ENCODE measurements at regions not wholly inside any gene's neighbourhood (a gene's known extent, or its start where the extent isn't known, plus 50 kb on each side); places are given as distances from the start of the nearest gene placed in this dataset.

DNA sequence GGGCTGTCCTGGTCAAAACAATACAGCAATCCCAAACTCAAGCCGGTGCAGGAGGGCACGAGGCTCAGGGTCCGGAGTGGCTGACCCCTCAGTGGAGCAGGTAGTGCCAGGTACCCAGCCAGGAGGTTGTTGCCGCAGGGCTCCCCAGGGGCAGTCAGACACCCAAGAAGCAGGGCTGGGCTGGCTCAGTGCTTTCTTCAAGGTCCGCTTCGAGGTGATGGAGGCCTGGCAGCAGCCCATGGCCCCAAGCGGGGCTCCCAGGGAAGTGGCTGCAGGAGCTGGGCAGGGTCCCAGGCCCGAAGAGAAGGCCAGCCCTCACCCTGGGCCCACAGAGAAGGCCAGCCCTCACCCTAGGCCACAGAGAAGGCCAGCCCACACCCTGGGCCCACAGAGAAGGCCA lies 55.3 kb upstream of the COPS8 start:
- no peaks in the 10 kb centered on the region for H3K36me3 ChIP-seq (ENCODE audit: low read depth)
- DNase-seq (no peak), ATAC-seq (no peak)
- no peak overlapping the region for H3K4me3 ChIP-seq
- no peaks in the 10 kb centered on the region for H3K4me1 ChIP-seq (ENCODE audit: low read depth)
- intact Hi-C loops (cut with DNase I, micrococcal nuclease): no loop called here
- H3K9me3 ChIP-seq: no peaks in the 10 kb centered on the region
- TF ChIP-seq, protein P1, sequence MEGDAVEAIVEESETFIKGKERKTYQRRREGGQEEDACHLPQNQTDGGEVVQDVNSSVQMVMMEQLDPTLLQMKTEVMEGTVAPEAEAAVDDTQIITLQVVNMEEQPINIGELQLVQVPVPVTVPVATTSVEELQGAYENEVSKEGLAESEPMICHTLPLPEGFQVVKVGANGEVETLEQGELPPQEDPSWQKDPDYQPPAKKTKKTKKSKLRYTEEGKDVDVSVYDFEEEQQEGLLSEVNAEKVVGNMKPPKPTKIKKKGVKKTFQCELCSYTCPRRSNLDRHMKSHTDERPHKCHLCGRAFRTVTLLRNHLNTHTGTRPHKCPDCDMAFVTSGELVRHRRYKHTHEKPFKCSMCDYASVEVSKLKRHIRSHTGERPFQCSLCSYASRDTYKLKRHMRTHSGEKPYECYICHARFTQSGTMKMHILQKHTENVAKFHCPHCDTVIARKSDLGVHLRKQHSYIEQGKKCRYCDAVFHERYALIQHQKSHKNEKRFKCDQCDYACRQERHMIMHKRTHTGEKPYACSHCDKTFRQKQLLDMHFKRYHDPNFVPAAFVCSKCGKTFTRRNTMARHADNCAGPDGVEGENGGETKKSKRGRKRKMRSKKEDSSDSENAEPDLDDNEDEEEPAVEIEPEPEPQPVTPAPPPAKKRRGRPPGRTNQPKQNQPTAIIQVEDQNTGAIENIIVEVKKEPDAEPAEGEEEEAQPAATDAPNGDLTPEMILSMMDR (IDR thresholded peaks at IDR 0.05): no peak

DNA sequence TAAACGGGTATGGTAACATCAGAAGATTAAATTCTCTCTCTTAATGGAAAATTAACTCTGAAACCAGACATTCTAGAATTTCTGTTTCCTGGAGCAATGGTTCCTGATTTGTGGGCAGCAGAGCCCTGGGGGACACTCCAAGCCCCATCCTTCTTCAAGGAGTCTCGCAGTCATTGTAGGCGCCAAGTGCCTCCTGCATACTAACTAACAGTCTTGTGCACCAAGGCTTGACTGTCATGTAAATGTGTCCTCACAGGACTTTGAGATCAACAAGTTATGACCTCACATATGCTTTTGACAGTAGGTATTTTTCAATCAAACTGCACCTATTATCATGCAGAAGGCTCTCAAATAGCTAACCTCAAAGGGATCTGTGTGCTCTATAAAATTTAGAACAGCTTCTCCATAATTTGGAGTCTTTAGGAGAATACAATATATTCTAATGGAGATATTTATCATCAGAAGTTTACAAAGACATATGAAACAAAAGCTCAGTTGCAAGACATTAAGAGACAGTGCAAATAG lies 52.1 kb upstream of the COPS8 start:
- DNase-seq: no peak
- H3K36me3 ChIP-seq (ENCODE audit: low read depth): no peaks in the 10 kb centered on the region
- H3K4me3 ChIP-seq: no peak overlapping the region
- TF ChIP-seq, protein P1 (IDR thresholded peaks at IDR 0.05): no peak
- H3K4me1 ChIP-seq (ENCODE audit: low read depth): no peaks in the 10 kb centered on the region
- intact Hi-C loops (cut with DNase I, micrococcal nuclease): no loop called here
- ATAC-seq: no peak
- no peaks in the 10 kb centered on the region for H3K9me3 ChIP-seq

DNA sequence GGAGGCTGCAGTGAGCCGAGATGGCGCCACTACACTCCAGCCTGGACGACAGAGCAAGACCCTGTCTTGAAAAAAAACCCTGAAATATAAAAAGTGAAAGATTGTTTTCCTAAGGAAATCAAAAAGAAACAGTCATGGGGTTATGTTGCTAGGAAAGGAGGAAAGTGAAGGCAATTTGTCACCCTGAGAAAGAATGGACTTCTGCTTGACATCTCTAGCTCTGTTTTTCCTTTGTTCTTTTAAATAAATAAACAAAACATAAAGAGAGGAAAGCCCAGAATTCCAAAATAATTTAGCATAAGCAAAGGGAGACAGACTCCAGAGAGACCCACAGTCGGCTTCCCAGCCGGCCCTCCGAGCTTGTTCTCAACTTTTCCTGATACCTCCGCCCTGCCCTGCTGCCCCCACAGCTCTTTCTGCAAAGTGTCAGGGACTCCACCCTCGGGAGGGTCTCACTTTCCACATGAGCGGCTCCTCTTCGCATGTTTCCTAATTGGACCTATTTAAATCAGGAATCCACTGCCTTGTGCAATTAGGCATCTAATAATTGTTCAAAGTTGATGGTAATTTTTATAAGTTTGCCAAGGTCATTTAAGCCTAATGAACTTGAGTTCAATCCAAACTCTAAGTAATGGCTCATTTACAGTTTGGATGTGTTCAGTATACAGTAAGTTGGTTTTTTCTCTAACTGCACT lies 49.8 kb upstream of the COPS8 start:
- intact Hi-C loops (cut with DNase I, micrococcal nuclease): no loop called here
- Histone ChIP-seq H3K36me3 (ENCODE audit: low read depth) (no peaks in the 10 kb centered on the region), H3K4me3 (no peak overlapping the region), H3K4me1 (ENCODE audit: low read depth) (no peaks in the 10 kb centered on the region), H3K9me3 (no peaks in the 10 kb centered on the region)
- ATAC-seq (no peak), DNase-seq (no peak)
- TF ChIP-seq, protein P1 (IDR thresholded peaks at IDR 0.05): no peak

Data from mucosa of descending colon (tissue), 3 donors.